ENCODE measurements at regions not wholly inside any gene's neighbourhood (a gene's known extent, or its start where the extent isn't known, plus 50 kb on each side); places are given as distances from the start of the nearest gene placed in this dataset.

DNA sequence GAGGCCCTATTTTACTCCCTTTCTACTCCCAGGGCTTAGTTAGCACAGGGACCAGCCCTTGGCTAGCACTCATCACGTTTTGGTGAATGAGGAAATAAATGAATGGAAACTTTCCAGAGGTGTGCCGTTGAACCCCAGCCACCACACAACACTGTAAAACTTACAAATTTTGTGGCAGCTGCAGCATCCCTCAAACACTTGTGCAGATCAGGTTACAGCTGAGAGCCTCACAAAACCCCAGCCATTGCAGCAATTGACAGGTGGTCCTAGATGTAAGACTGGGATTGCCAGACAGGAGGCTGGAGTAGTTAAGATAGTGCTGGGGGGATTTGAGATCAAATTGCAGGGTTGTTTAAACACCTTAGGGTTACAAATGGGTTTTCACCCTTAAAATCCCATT, 482.2 kb upstream of the KIF2A start:
- DNase-seq (ENCODE audit: low spot score): no peak
- Histone ChIP-seq H3K9ac (ENCODE audit: low read depth in 1 of 2, low read length in 2 of 2) (no peak overlapping the region), H3K4me3 (ENCODE audit: low read depth in 1 of 3, low read length in 3 of 3) (no peak overlapping the region), H3K9me3 (ENCODE audit: control insufficient read depth in 4 of 4, low read length in 3 of 4) (no peaks in the 10 kb centered on the region), H3K27me3 (ENCODE audit: control insufficient read depth in 4 of 4, insufficient read depth in 4 of 4, low read length in 3 of 4) (no peaks in the 10 kb centered on the region), H3K27ac (ENCODE audit: low read depth in 1 of 2, low read length in 2 of 2) (no peak overlapping the region), H3K36me3 (ENCODE audit: control insufficient read depth in 4 of 4, insufficient read depth in 3 of 4, low read depth in 1 of 4, low read length in 3 of 4) (no peaks in the 10 kb centered on the region), H3K4me1 (ENCODE audit: control insufficient read depth in 4 of 4, insufficient read depth in 4 of 4, low read length in 3 of 4) (no peaks in the 10 kb centered on the region)
- 57% methylated on average over 2 of the region's 2 CpGs for WGBS
- TF ChIP-seq HNF4A (conservative IDR thresholded peaks at IDR 0.05): no peak
- TF ChIP-seq EGR1 (IDR thresholded peaks at IDR 0.05; ENCODE audit: low read depth in 2 of 2): no peak
- no peak for TF ChIP-seq ZBTB33 (IDR thresholded peaks at IDR 0.05)
- TF ChIP-seq, protein P1, sequence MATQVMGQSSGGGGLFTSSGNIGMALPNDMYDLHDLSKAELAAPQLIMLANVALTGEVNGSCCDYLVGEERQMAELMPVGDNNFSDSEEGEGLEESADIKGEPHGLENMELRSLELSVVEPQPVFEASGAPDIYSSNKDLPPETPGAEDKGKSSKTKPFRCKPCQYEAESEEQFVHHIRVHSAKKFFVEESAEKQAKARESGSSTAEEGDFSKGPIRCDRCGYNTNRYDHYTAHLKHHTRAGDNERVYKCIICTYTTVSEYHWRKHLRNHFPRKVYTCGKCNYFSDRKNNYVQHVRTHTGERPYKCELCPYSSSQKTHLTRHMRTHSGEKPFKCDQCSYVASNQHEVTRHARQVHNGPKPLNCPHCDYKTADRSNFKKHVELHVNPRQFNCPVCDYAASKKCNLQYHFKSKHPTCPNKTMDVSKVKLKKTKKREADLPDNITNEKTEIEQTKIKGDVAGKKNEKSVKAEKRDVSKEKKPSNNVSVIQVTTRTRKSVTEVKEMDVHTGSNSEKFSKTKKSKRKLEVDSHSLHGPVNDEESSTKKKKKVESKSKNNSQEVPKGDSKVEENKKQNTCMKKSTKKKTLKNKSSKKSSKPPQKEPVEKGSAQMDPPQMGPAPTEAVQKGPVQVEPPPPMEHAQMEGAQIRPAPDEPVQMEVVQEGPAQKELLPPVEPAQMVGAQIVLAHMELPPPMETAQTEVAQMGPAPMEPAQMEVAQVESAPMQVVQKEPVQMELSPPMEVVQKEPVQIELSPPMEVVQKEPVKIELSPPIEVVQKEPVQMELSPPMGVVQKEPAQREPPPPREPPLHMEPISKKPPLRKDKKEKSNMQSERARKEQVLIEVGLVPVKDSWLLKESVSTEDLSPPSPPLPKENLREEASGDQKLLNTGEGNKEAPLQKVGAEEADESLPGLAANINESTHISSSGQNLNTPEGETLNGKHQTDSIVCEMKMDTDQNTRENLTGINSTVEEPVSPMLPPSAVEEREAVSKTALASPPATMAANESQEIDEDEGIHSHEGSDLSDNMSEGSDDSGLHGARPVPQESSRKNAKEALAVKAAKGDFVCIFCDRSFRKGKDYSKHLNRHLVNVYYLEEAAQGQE (IDR thresholded peaks at IDR 0.05): no peak
- no peak for TF ChIP-seq ATF3 (IDR thresholded peaks at IDR 0.05)
- no peak for TF ChIP-seq SP1 (IDR thresholded peaks at IDR 0.05)
- no peak for TF ChIP-seq HNF4G (IDR thresholded peaks at IDR 0.05)
- no peak for TF ChIP-seq TAF1 (conservative IDR thresholded peaks at IDR 0.05)
- TF ChIP-seq NR2F2 (IDR thresholded peaks at IDR 0.05): no peak
- TF ChIP-seq, protein P2, sequence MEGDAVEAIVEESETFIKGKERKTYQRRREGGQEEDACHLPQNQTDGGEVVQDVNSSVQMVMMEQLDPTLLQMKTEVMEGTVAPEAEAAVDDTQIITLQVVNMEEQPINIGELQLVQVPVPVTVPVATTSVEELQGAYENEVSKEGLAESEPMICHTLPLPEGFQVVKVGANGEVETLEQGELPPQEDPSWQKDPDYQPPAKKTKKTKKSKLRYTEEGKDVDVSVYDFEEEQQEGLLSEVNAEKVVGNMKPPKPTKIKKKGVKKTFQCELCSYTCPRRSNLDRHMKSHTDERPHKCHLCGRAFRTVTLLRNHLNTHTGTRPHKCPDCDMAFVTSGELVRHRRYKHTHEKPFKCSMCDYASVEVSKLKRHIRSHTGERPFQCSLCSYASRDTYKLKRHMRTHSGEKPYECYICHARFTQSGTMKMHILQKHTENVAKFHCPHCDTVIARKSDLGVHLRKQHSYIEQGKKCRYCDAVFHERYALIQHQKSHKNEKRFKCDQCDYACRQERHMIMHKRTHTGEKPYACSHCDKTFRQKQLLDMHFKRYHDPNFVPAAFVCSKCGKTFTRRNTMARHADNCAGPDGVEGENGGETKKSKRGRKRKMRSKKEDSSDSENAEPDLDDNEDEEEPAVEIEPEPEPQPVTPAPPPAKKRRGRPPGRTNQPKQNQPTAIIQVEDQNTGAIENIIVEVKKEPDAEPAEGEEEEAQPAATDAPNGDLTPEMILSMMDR (IDR thresholded peaks at IDR 0.05; ENCODE audit: low read depth, low read length, missing input control): no peak

- Histone ChIP-seq H3K9me3 (ENCODE audit: control insufficient read depth in 4 of 4, low read length in 3 of 4) (no peaks in the 10 kb centered on the region), H3K4me1 (ENCODE audit: control insufficient read depth in 4 of 4, insufficient read depth in 4 of 4, low read length in 3 of 4) (no peaks in the 10 kb centered on the region), H3K4me3 (ENCODE audit: low read depth in 1 of 3, low read length in 3 of 3) (no peak overlapping the region), H3K27me3 (ENCODE audit: control insufficient read depth in 4 of 4, insufficient read depth in 4 of 4, low read length in 3 of 4) (no peaks in the 10 kb centered on the region), H3K27ac (ENCODE audit: low read depth in 1 of 2, low read length in 2 of 2) (no peak overlapping the region), H3K36me3 (ENCODE audit: control insufficient read depth in 4 of 4, insufficient read depth in 3 of 4, low read depth in 1 of 4, low read length in 3 of 4) (no peaks in the 10 kb centered on the region), H3K9ac (ENCODE audit: low read depth in 1 of 2, low read length in 2 of 2) (no peak overlapping the region)
- no peak for DNase-seq (ENCODE audit: low spot score)
- TF ChIP-seq, protein P3, sequence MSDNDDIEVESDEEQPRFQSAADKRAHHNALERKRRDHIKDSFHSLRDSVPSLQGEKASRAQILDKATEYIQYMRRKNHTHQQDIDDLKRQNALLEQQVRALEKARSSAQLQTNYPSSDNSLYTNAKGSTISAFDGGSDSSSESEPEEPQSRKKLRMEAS (IDR thresholded peaks at IDR 0.05): no peak
- no peak for TF ChIP-seq ATF3 (IDR thresholded peaks at IDR 0.05)
- TF ChIP-seq NR2F2 (IDR thresholded peaks at IDR 0.05): no peak
- TF ChIP-seq RAD21 (IDR thresholded peaks at IDR 0.05): no peak
- no peak for TF ChIP-seq FOXA1 (IDR thresholded peaks at IDR 0.05)
- no peak for TF ChIP-seq ZBTB33 (IDR thresholded peaks at IDR 0.05)
- TF ChIP-seq RXRA (IDR thresholded peaks at IDR 0.05): no peak
- no peak for TF ChIP-seq FOXA2 (IDR thresholded peaks at IDR 0.05)
- no peak for TF ChIP-seq TAF1 (conservative IDR thresholded peaks at IDR 0.05)
- TF ChIP-seq YY1 (IDR thresholded peaks at IDR 0.05): no peak
- no peak for TF ChIP-seq EGR1 (IDR thresholded peaks at IDR 0.05; ENCODE audit: low read depth in 2 of 2)
- TF ChIP-seq, protein P2 (IDR thresholded peaks at IDR 0.05; ENCODE audit: low read depth, low read length, missing input control): no peak
- TF ChIP-seq GABPA (IDR thresholded peaks at IDR 0.05 in 1 of 2, conservative IDR thresholded peaks at IDR 0.05 in 1 of 2): no peak
- TF ChIP-seq HNF4A (conservative IDR thresholded peaks at IDR 0.05): no peak
- WGBS: 90% methylated on average over 4 of the region's 4 CpGs
Measured at GRCh38 chr5:61824396-61824795, 481.6 kb upstream of the KIF2A start.
